Dendritic cell treated with granulocyte-macrophage colony-stimulating factor and Interleukin-4, amounts not matched to agents 40 ng/mL and 50 ng/mL, for 4 days (primary cell): ENCODE measurements at regions not wholly inside any gene's neighbourhood (a gene's known extent, or its start where the extent isn't known, plus 50 kb on each side); places are given as distances from the start of the nearest gene placed in this dataset.

Experiments used
- H3K27ac Mint-ChIP-seq: one replicate; pipeline ENCODE4 v1.8.0; 2022; ENCODE audit warnings: mild to moderate bottlenecking, mixed read lengths
- H3K27me3 Mint-ChIP-seq: one replicate; pipeline ENCODE4 v1.8.0; 2022; ENCODE audit warnings: mild to moderate bottlenecking, mixed read lengths
- H3K36me3 Mint-ChIP-seq: one replicate; pipeline ENCODE4 v1.8.0; 2022; ENCODE audit warnings: low read depth, mixed read lengths
- H3K4me1 Mint-ChIP-seq: one replicate; pipeline ENCODE4 v1.8.0; 2022; ENCODE audit warnings: low read depth, mixed read lengths
- H3K4me3 Mint-ChIP-seq: one replicate; pipeline ENCODE4 v1.8.0; 2022; ENCODE audit warnings: mild to moderate bottlenecking, moderate library complexity, mixed read lengths
- H3K9me3 Mint-ChIP-seq: one replicate; pipeline ENCODE4 v1.8.0; 2022; ENCODE audit warnings: mixed read lengths
- intact Hi-C: fragments of 100-400 bp; cut with micrococcal nuclease; formaldehyde crosslinking; loops from one replicate; pipeline ENCODE4 v1.15.0; 2022

DNA sequence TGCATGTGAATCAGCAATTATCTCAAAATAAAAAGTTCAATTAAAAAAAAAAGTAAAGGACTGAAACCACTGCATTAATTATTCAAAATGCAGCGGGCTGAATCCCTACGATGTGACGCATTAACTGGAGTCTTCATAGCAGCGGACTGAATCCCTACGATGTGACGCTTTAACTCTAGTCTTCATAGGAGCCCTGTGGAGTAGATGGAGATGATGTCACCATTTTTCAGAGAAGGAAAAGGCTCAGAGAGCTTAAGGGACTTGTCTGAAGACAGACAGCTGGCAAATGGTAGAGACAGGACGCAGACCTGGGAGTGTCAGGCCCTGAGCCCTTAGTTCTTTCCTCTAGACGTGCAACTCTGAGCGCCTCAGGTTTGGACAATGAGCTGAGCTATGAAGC lies 168.0 kb upstream of the MYL2 start:
- no peak overlapping the region for H3K4me3 Mint-ChIP-seq
- intact Hi-C loops, result no loop called here
- peaks cover 20% of the 10 kb centered on the region for H3K27me3 Mint-ChIP-seq
- H3K4me1 Mint-ChIP-seq, result peaks cover 31% of the 10 kb centered on the region
- H3K9me3 Mint-ChIP-seq, result no peaks in the 10 kb centered on the region
- no peaks in the 10 kb centered on the region for H3K36me3 Mint-ChIP-seq
- no peak overlapping the region for H3K27ac Mint-ChIP-seq

DNA sequence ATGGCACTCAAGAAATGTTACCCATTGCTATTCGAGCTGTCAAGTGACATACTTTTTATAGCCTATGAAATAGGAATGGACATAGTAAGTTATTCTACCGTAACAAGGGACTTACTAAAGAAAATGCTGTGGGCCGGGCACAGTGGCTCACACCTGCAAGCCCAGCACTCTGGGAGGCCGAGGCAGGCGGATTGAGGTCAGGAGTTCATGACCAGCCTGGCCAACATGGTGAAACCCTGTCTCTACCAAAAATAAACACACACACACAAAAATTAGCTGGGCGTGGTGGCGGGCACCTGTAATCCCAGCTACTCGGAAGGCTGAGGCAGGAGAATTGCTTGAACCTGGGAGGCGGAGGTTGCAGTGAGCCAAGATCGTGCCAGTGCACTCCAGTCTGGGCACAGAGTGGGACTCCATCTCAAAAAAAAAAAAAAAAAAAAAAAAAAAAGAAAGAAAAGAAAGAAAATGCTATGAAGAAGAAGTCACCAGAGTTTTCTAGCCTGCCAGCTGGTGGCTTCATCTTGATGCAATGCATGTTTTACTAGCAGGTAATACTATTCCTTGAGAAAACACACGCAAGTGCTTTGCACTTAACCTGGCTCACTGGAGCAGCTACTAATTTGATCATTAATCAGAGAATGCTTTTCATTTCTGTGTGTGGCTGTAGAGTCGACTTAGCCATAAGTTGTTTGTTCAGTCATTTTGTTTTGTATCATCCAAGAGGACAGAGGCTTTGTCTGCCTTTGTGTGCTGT lies 166.7 kb upstream of the MYL2 start:
- intact Hi-C loops, result no loop called here
- Mint-ChIP-seq H3K36me3 (no peaks in the 10 kb centered on the region), H3K27me3 (peaks cover 22% of the 10 kb centered on the region), H3K27ac (no peak overlapping the region), H3K9me3 (no peaks in the 10 kb centered on the region), H3K4me3 (no peak overlapping the region), H3K4me1 (peaks cover 37% of the 10 kb centered on the region)

- Mint-ChIP-seq H3K4me1 (peaks cover 22% of the 10 kb centered on the region), H3K4me3 (no peak overlapping the region), H3K27ac (peak overlapping the region; percentile 24), H3K36me3 (no peaks in the 10 kb centered on the region), H3K9me3 (no peaks in the 10 kb centered on the region), H3K27me3 (peaks cover 17% of the 10 kb centered on the region)
- intact Hi-C loops, result no loop called here
Observed at GRCh38 chr12:111085096-111085495, 164.7 kb upstream of the MYL2 start.

- Mint-ChIP-seq H3K9me3 (no peaks in the 10 kb centered on the region), H3K27me3 (peaks cover 15% of the 10 kb centered on the region), H3K27ac (peak overlapping the region; percentile 24), H3K4me3 (no peak overlapping the region), H3K4me1 (peaks cover 17% of the 10 kb centered on the region), H3K36me3 (no peaks in the 10 kb centered on the region)
- intact Hi-C loops, result no loop called here
Observed at GRCh38 chr12:111084605-111085004, 164.2 kb upstream of the MYL2 start.

DNA sequence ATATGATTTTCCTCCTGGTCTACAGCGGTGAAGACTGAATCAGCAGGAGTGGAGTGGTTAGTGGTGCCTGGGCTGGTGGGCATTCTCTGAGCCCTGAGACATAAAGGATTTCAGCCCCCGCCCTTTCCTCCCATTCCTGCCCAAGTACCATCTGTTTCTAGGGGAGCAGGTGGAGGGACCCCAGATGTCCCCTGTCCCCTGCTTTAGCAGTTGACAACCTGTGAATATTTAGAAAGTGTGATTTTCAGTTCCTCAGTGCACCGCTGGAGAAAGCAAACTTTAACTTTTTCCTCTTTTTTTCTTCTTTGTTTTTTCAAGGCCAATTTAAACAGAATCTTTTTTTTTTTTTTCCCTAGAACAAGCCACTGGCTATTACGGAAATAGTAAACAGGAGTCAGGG lies 163.8 kb upstream of the MYL2 start:
- peaks cover 15% of the 10 kb centered on the region for H3K27me3 Mint-ChIP-seq
- H3K27ac Mint-ChIP-seq, result no peak overlapping the region
- H3K4me1 Mint-ChIP-seq, result peaks cover 13% of the 10 kb centered on the region
- intact Hi-C loops, result no loop called here
- H3K9me3 Mint-ChIP-seq, result no peaks in the 10 kb centered on the region
- H3K4me3 Mint-ChIP-seq, result no peak overlapping the region
- no peaks in the 10 kb centered on the region for H3K36me3 Mint-ChIP-seq

GRCh38 chr12:111081600-111081999 lies 161.2 kb upstream of the MYL2 start:
- intact Hi-C loops, result no loop called here
- Mint-ChIP-seq H3K9me3 (no peaks in the 10 kb centered on the region), H3K27me3 (peaks cover 20% of the 10 kb centered on the region), H3K4me1 (peaks cover 13% of the 10 kb centered on the region), H3K4me3 (no peak overlapping the region), H3K27ac (peak overlapping the region; percentile 8), H3K36me3 (no peaks in the 10 kb centered on the region)

DNA sequence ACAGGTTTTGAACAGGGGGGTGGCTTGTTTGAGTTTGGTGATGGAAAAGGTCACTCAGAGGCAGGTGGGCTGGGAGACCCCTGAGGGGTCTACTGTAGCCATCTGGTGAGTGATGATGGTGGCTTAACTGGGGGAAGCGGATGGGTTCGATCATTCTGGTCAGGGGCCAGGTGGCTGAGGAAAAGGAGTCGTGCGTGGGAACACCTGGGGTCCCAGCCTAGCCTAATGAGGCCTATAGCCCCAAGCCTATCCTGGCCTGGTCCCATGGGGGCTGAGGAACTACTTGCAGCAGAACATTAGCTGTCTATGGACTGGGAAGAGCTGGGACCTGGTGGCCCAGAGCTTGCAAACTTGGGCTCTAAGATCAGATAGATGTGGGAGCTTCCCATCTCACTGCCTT lies 158.4 kb upstream of the MYL2 start:
- Mint-ChIP-seq H3K4me1 (peaks cover 13% of the 10 kb centered on the region), H3K4me3 (no peak overlapping the region), H3K36me3 (no peaks in the 10 kb centered on the region), H3K27me3 (peaks cover 17% of the 10 kb centered on the region), H3K9me3 (no peaks in the 10 kb centered on the region), H3K27ac (no peak overlapping the region)
- intact Hi-C loops, result no loop called here

- Mint-ChIP-seq H3K9me3 (no peaks in the 10 kb centered on the region), H3K4me3 (no peak overlapping the region), H3K36me3 (no peaks in the 10 kb centered on the region), H3K27ac (no peak overlapping the region), H3K27me3 (peaks cover 6% of the 10 kb centered on the region), H3K4me1 (peaks cover 5% of the 10 kb centered on the region)
- intact Hi-C loops, result no loop called here
Observed at GRCh38 chr12:111076611-111077451, 156.5 kb upstream of the MYL2 start.

DNA sequence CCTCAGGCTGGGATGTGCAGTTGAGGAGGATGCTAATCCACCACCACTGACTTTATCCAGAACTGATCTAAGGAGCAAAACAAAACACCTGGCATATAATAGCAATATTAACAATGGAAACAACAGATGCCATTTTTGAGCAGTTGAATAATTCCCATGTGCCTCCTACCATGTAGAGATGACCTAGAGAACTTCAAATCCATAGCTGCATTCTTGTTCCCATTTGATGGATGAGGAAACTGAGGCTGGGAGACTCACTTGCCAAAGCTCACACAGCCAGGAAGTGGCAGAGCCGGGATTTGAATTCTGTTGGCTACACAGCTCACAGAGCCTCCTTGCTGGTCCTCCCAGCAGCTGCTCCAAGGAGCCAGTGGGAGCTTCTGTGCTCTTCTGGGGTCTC lies 155.8 kb upstream of the MYL2 start:
- H3K4me1 Mint-ChIP-seq, result peaks cover 5% of the 10 kb centered on the region
- H3K9me3 Mint-ChIP-seq, result no peaks in the 10 kb centered on the region
- H3K27me3 Mint-ChIP-seq, result peaks cover 5% of the 10 kb centered on the region
- intact Hi-C loops, result no loop called here
- H3K36me3 Mint-ChIP-seq, result no peaks in the 10 kb centered on the region
- H3K27ac Mint-ChIP-seq, result no peak overlapping the region
- no peak overlapping the region for H3K4me3 Mint-ChIP-seq

- H3K27ac Mint-ChIP-seq, result peak overlapping the region; percentile 8
- H3K27me3 Mint-ChIP-seq, result peaks cover 5% of the 10 kb centered on the region
- H3K4me3 Mint-ChIP-seq, result no peak overlapping the region
- peaks cover 8% of the 10 kb centered on the region for H3K9me3 Mint-ChIP-seq
- peaks cover 5% of the 10 kb centered on the region for H3K4me1 Mint-ChIP-seq
- intact Hi-C loops, result no loop called here
- no peaks in the 10 kb centered on the region for H3K36me3 Mint-ChIP-seq
Observed at GRCh38 chr12:111074965-111075364, 154.6 kb upstream of the MYL2 start.

GRCh38 chr12:111074559-111074958 lies 154.2 kb upstream of the MYL2 start:
- H3K9me3 Mint-ChIP-seq, result peaks cover 8% of the 10 kb centered on the region
- H3K4me1 Mint-ChIP-seq, result peaks cover 5% of the 10 kb centered on the region
- H3K4me3 Mint-ChIP-seq, result no peak overlapping the region
- H3K36me3 Mint-ChIP-seq, result no peaks in the 10 kb centered on the region
- H3K27ac Mint-ChIP-seq, result peak overlapping the region; percentile 8
- intact Hi-C loops, result no loop called here
- peaks cover 5% of the 10 kb centered on the region for H3K27me3 Mint-ChIP-seq

DNA sequence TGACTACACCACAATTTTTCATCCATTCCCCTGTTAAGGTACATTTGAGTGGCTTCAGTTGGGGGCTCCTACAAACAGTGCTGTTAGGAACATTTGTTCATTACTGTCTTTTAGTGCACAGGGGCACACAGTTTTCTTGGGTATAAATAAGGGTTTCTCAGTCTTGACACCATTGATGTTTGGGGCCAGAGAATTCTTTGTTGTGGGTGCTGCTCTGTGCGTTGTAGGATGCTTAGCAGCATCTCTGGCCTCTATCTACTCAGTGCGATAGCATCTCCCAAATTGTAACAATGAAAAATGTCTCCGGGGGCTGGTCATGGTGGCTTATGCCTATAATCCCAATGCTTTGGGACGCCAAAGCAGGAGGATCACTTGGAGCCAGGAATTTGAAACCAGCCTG lies 153.0 kb upstream of the MYL2 start:
- H3K27ac Mint-ChIP-seq, result no peak overlapping the region
- H3K4me3 Mint-ChIP-seq, result no peak overlapping the region
- no peaks in the 10 kb centered on the region for H3K36me3 Mint-ChIP-seq
- peaks cover 8% of the 10 kb centered on the region for H3K9me3 Mint-ChIP-seq
- peaks cover 5% of the 10 kb centered on the region for H3K4me1 Mint-ChIP-seq
- peaks cover 6% of the 10 kb centered on the region for H3K27me3 Mint-ChIP-seq
- intact Hi-C loops, result no loop called here

GRCh38 chr12:111072299-111072698 lies 151.9 kb upstream of the MYL2 start:
- intact Hi-C loops, result no loop called here
- peaks cover 9% of the 10 kb centered on the region for H3K27me3 Mint-ChIP-seq
- peaks cover 5% of the 10 kb centered on the region for H3K4me1 Mint-ChIP-seq
- no peaks in the 10 kb centered on the region for H3K36me3 Mint-ChIP-seq
- no peak overlapping the region for H3K27ac Mint-ChIP-seq
- H3K9me3 Mint-ChIP-seq, result peaks cover 9% of the 10 kb centered on the region
- no peak overlapping the region for H3K4me3 Mint-ChIP-seq

GRCh38 chr12:111069886-111070285 lies 149.5 kb upstream of the MYL2 start:
- Mint-ChIP-seq H3K27me3 (peaks cover 14% of the 10 kb centered on the region), H3K9me3 (peaks cover 15% of the 10 kb centered on the region), H3K36me3 (no peaks in the 10 kb centered on the region), H3K27ac (no peak overlapping the region), H3K4me1 (peaks cover 5% of the 10 kb centered on the region), H3K4me3 (no peak overlapping the region)
- intact Hi-C loops, result no loop called here
